Esophagus mucosa (tissue), 1 donor: ENCODE measurements at regions not wholly inside any gene's neighbourhood (a gene's known extent, or its start where the extent isn't known, plus 50 kb on each side); places are given as distances from the start of the nearest gene placed in this dataset.
"Not testable (repeated sequence)": the region's sequence is repeated elsewhere in the genome, so short reads cannot be mapped to it uniquely, and the experiment has no call there.

Experiments used
- ATAC-seq: fragments of 200-7000 bp; cut with Tn5 transposase; one replicate; pipeline ENCODE4 v1.9.1; 2020
- donor health status: DM: yes; HTN: yes; CAD: no.

DNA sequence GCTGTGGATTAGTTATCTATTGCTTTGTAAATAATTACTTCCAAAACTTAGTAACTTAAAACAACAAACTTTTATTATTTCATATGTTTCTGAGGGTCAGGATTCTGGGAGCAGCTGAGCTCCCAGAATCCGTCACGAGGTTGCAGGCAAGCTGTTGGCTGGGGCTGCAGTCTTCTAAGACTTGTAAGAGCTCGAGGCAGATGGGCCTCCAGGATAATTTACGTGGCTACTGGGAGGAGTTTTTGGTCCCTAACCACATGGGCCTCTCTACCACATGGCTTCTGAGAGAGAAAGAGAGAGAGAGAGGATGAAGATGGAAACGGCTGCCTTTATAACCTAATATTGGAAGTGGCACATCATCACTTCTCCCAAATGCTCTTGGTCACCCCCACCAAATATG, 64.9 kb upstream of the SULF2 start:
- ATAC-seq: no peak

DNA sequence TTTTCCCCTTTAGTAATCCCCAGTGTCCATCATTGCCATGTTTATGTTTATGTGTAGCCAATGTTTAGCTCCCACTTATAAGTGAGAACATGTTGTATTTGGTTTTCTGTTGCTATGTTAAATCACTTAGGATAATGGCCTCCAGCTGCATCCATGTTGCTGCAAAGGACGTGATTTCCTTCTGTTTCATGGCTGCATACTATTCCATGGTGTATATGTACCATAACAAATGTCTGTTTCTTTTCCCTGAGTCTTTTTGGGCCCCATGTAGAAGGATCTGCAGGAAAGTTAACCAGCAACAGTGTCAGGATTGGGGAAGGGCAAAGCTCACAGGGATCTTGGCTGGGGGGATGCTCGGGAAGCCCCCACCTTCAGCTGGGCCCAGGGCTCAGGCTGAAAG, 64.3 kb upstream of the SULF2 start:
- ATAC-seq: no peak

DNA sequence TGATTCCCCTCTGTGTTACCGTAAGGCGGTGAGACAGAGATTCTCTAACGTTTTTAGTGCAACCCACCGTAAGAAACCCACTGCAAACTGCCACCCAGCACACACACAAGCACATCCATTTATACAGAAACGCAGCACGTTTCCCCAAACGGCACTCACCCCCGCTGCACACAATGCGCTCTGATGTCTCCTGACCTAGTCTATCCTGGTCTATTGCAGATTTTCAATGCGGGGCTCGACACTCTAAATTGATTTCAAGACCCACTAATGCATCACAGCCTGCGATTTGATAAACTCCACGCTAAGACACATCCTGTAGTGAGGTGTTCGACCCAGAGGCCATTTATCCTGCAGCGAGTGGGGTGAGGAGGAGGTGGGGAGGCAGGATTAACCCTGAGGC, 63.7 kb upstream of the SULF2 start:
- ATAC-seq: no peak

GRCh38 chr20:47848534-47848933, 63.3 kb upstream of the SULF2 start:
- ATAC-seq: not testable (repeated sequence)

GRCh38 chr20:47847884-47848485, 62.7 kb upstream of the SULF2 start:
- ATAC-seq: no peak

- ATAC-seq: not testable (repeated sequence)
These were observed 61.9 kb upstream of the SULF2 start for GRCh38 chr20:47847220-47847619.

DNA sequence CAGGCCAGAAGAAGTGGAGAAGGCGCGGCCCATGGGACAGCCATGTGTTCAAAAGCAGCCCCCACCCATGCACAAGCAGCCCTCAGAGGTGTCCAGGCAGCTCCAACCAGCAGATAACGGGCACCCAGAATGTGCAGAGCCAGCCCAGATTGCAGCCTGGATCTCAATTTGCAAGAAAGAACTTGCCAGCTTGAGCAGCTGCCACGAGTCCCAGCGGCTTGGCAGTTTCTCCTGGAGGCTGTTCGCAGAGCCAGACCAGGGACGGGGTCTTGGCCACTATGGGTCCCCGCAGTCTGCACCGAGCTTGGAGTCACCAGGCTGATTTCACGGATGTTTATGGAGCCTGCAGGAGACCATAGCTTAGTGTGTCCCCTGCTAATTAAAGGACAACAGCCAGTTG, 61.4 kb upstream of the SULF2 start:
- ATAC-seq: peak; percentile 20

DNA sequence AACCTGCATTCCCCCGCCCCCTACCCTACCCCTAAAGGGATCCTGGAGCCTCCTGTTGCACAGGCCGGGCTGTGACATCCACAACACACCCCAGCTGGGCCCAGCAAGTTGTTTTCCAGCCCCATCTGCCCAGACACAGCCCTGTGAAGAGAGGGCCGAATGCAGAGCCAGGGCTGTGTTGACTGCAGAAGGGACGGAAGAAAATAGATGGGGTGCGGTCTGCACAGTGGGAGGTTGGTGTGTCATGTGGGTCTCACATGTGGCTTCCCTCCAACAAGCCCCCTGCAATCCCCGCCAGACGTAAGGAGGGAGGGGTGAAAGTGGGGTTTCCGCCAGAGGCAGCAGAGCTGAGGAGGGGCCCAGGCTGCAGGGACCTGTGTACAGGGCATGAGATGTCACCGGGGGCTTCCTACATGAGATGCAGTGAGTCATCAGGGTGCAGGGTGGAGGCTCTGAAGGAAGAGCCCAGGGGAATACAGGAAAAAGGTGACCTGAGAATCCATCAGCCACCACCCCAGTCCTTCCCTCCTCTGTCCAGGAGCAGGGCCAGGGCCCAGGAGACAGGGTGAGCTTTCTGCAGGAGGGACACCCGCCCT, 60.2 kb upstream of the SULF2 start:
- peak; percentile 33 for ATAC-seq

GRCh38 chr20:47844568-47844906, 59.3 kb upstream of the SULF2 start:
- not testable (repeated sequence) for ATAC-seq

DNA sequence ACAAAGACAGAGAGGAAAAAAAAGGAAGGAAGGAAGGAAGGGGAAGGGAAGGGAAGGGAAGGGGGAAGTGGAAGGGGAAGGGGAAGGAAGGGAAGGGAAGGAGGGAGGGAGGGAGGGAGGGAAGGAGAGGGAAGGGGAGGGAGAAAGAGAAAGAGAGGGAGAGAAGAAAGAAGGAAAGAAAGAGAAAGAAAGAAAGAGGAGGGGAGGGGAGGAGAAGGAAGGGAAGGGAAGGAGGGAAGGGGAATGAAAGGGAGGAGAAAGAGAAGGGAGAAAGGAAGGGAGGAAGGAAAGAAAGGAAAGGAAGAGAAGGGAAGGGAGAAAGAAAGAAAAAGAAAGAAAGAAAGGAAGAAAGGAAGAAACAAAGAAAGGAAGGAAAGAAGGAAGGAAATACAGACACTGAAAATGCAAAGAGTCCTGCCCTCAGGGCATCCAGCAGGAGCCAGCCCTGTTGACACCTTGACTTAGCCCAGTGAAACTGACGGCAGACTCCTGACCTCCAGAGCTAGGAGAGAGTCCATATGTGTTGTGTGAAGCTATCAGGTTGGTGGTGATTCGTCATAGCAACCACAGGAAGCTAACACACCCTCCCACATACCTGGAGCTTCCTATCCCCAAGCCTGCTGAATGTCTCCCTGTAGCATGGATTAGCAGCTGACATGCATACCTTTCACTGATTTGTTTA, 58.7 kb upstream of the SULF2 start:
- peak; percentile 57 for ATAC-seq

- ATAC-seq: peak; percentile 28
These were observed 57.7 kb upstream of the SULF2 start for GRCh38 chr20:47842950-47843349.

GRCh38 chr20:47842004-47842403, 56.7 kb upstream of the SULF2 start:
- ATAC-seq: not testable (repeated sequence)

DNA sequence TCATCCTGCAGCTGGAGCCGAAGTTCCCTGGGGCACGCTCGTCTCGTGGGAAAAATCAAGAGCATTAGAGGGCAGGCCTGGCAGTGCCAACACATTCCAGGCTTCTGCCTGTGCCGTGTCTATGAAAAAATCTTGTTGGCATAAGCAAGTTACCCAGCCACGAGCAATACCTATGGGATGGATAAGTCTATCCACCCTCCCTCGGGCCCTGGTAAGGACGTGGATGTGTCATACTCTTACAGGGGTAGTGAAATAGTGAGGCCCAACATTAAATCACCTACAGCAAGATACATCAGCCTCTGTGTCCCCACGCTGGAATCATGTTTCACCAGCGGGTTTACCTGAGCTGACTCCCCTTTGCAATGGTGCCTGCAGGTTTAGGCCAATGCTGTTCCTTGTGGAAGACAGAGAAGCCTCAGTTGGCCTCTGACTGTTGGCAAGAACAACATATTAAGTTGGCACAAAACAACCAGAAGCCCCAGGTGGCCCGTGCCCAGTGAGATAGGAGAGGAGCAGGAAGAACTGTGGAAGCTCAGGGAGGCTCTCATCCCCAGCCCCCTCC, 51.1 kb upstream of the SULF2 start:
- peak; percentile 87 for ATAC-seq
